ENCODE measurements at regions not wholly inside any gene's neighbourhood (a gene's known extent, or its start where the extent isn't known, plus 50 kb on each side); places are given as distances from the start of the nearest gene placed in this dataset.

DNA sequence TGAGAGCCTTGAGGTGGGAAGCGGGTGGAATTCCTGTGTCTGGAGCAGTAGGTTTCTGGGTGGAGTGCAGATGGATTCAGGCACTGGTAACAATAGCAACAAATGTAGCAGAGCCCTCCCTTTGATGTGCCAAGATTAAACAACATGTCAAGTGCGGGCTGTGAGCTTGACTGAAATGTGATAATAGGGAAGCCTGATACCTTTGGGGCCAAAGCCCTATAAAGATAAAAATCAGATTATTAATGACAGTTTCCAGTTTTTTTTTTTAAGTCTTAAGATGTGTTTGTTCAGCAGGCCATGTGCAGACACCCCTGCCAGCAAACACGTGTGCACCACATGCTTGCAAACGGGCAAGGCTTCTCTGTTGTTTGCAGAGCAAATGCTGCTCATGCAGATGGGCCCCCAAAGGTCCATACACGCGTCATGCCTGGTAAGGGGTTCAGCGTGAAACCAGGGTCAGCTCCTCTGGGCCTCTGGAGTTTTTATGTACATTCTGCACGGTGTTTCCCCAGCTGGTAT lies 193.2 kb downstream of the GADD45G start:
- ChIA-PET POLR2A (no interaction called here), CTCF (interaction anchor here (1.1 to 2.2 kb wide), 2 partner anchors 195 to 220 kb away, joined by 3 to 8 read pairs; no protein-coding TSS in a partner anchor)
- no peak for TF ChIP-seq ZNF529 (tag by site-specific recombination; IDR thresholded peaks at IDR 0.05; ENCODE audit: insufficient replicate concordance)
- TF ChIP-seq TCF7L2 (IDR thresholded peaks at IDR 0.05; ENCODE audit: borderline replicate concordance, low read depth, low read length) = peak; percentile 58; the same call in 1 of the 2 replicates

DNA sequence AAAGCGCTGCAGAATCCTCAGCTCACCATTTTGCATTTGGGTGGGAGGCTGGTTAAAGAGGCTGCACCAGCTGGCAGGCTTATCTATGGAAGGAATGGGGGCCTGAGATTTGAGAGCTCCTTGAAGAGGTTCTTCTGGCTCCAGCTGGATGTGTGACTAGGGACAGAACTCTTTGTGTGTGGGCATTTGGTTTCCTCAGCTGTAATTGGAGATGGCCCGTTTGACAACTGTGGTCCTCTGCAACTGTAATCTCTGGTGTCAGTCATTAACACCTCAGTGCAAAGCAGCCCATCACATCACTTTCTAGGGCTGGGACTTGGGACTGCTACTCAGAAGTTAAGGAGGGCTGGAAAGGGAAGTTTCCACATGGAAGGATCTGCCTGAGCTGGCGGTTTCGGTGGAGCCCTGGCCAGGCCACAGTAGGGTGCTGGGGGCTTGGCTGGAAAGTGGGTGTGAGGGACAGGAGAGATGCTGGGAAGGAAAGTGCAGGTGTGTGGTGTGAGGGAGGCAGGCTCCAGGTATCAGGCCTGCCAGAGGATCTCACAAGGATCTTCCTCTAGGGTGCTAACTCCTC lies 193.8 kb downstream of the GADD45G start:
- Histone ChIP-seq H3K4me3 (ENCODE audit: low read depth, low read length) (no peak overlapping the region), H3K36me3 (ENCODE audit: control insufficient read depth in 2 of 2, insufficient read depth in 1 of 2, low read length in 2 of 2) (no peaks in the 10 kb centered on the region), H3K4me1 (ENCODE audit: control insufficient read depth, insufficient read depth, low read length) (no peaks in the 10 kb centered on the region), H3K27ac (ENCODE audit: extremely low read depth, low read depth, low read length) (no peak overlapping the region), H3K9me3 (ENCODE audit: control insufficient read depth, insufficient read depth, low read depth, low read length) (no peaks in the 10 kb centered on the region)
- POLR2A ChIA-PET = no interaction called here
- TF ChIP-seq, protein P1, sequence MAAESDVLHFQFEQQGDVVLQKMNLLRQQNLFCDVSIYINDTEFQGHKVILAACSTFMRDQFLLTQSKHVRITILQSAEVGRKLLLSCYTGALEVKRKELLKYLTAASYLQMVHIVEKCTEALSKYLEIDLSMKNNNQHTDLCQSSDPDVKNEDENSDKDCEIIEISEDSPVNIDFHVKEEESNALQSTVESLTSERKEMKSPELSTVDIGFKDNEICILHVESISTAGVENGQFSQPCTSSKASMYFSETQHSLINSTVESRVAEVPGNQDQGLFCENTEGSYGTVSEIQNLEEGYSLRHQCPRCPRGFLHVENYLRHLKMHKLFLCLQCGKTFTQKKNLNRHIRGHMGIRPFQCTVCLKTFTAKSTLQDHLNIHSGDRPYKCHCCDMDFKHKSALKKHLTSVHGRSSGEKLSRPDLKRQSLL (tag by site-specific recombination; IDR thresholded peaks at IDR 0.05) = no peak
- TF ChIP-seq, protein P2, sequence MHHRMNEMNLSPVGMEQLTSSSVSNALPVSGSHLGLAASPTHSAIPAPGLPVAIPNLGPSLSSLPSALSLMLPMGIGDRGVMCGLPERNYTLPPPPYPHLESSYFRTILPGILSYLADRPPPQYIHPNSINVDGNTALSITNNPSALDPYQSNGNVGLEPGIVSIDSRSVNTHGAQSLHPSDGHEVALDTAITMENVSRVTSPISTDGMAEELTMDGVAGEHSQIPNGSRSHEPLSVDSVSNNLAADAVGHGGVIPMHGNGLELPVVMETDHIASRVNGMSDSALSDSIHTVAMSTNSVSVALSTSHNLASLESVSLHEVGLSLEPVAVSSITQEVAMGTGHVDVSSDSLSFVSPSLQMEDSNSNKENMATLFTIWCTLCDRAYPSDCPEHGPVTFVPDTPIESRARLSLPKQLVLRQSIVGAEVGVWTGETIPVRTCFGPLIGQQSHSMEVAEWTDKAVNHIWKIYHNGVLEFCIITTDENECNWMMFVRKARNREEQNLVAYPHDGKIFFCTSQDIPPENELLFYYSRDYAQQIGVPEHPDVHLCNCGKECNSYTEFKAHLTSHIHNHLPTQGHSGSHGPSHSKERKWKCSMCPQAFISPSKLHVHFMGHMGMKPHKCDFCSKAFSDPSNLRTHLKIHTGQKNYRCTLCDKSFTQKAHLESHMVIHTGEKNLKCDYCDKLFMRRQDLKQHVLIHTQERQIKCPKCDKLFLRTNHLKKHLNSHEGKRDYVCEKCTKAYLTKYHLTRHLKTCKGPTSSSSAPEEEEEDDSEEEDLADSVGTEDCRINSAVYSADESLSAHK (tag by site-specific recombination; IDR thresholded peaks at IDR 0.05) = peak; percentile 60; the same call in 1 of the 2 replicates
- CTCF ChIA-PET = interaction anchor here (2.2 kb wide), 1 partner anchor 195 kb away, joined by 8 read pairs; no protein-coding TSS in a partner anchor

More for the DNA sequence above, 193.2 kb downstream of the GADD45G start:
- Histone ChIP-seq H3K36me3 (ENCODE audit: control insufficient read depth in 2 of 2, insufficient read depth in 1 of 2, low read length in 2 of 2) (no peaks in the 10 kb centered on the region), H3K4me3 (ENCODE audit: low read depth, low read length) (no peak overlapping the region), H3K4me1 (ENCODE audit: control insufficient read depth, insufficient read depth, low read length) (no peaks in the 10 kb centered on the region), H3K27ac (ENCODE audit: extremely low read depth, low read depth, low read length) (no peak overlapping the region), H3K9me3 (ENCODE audit: control insufficient read depth, insufficient read depth, low read depth, low read length) (no peaks in the 10 kb centered on the region)

DNA sequence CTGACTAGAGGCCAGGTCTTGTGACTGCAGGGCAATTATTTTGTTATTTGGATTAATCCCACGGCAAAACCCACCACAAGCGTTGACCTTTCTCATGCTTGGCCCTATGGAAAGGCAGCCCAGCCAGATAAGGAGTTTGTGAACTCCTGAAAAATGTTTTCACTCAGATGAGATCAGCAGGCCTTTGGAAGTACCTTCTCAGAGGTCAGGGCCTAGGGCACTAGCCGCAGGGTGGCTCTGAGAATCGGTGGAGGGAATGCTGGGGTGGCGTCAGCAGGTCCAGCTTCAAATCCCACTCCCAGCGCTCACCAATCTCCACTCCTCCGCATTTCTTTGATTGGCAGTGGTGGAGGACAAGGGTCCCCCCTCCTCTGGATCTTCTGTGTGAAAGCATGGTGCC lies 194.4 kb downstream of the GADD45G start:
- H3K4me3 ChIP-seq (ENCODE audit: low read depth, low read length) = no peak overlapping the region
- H3K9me3 ChIP-seq (ENCODE audit: control insufficient read depth, insufficient read depth, low read depth, low read length) = no peaks in the 10 kb centered on the region
- no peak overlapping the region for H3K27ac ChIP-seq (ENCODE audit: extremely low read depth, low read depth, low read length)
- TF ChIP-seq ZNF670 (tag by site-specific recombination; IDR thresholded peaks at IDR 0.05; ENCODE audit: low read depth) = no peak
- TF ChIP-seq SCRT2 (tag by site-specific recombination; IDR thresholded peaks at IDR 0.05) = no peak
- TF ChIP-seq, protein P3, sequence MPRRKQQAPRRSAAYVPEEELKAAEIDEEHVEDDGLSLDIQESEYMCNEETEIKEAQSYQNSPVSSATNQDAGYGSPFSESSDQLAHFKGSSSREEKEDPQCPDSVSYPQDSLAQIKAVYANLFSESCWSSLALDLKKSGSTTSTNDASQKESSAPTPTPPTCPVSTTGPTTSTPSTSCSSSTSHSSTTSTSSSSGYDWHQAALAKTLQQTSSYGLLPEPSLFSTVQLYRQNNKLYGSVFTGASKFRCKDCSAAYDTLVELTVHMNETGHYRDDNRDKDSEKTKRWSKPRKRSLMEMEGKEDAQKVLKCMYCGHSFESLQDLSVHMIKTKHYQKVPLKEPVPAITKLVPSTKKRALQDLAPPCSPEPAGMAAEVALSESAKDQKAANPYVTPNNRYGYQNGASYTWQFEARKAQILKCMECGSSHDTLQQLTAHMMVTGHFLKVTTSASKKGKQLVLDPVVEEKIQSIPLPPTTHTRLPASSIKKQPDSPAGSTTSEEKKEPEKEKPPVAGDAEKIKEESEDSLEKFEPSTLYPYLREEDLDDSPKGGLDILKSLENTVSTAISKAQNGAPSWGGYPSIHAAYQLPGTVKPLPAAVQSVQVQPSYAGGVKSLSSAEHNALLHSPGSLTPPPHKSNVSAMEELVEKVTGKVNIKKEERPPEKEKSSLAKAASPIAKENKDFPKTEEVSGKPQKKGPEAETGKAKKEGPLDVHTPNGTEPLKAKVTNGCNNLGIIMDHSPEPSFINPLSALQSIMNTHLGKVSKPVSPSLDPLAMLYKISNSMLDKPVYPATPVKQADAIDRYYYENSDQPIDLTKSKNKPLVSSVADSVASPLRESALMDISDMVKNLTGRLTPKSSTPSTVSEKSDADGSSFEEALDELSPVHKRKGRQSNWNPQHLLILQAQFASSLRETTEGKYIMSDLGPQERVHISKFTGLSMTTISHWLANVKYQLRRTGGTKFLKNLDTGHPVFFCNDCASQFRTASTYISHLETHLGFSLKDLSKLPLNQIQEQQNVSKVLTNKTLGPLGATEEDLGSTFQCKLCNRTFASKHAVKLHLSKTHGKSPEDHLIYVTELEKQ (tag by site-specific recombination; IDR thresholded peaks at IDR 0.05; ENCODE audit: borderline replicate concordance) = no peak
- TF ChIP-seq ZNF776 (tag by site-specific recombination; IDR thresholded peaks at IDR 0.05; ENCODE audit: borderline replicate concordance) = no peak
- TF ChIP-seq ZNF433 (tag by site-specific recombination; IDR thresholded peaks at IDR 0.05; ENCODE audit: low read depth) = no peak
- TF ChIP-seq ZBTB7A (tag by site-specific recombination; IDR thresholded peaks at IDR 0.05; ENCODE audit: low read depth) = no peak
- TF ChIP-seq ZNF48 (tag by site-specific recombination; IDR thresholded peaks at IDR 0.05) = no peak
- H3K4me1 ChIP-seq (ENCODE audit: control insufficient read depth, insufficient read depth, low read length) = no peaks in the 10 kb centered on the region
- POLR2A ChIA-PET = no interaction called here
- no peaks in the 10 kb centered on the region for H3K36me3 ChIP-seq (ENCODE audit: control insufficient read depth in 2 of 2, insufficient read depth in 1 of 2, low read length in 2 of 2)
- CTCF ChIA-PET = interaction anchor here (0.7 kb wide), 1 partner anchor 167 kb away, joined by 3 read pairs; no protein-coding TSS in a partner anchor
